ENCODE measurements at regions not wholly inside any gene's neighbourhood (a gene's known extent, or its start where the extent isn't known, plus 50 kb on each side); places are given as distances from the start of the nearest gene placed in this dataset.

GRCh38 chr4:27087306-27088045 lies 226.8 kb downstream of the STIM2 start:
- Histone ChIP-seq H3K27me3 (peaks cover 0 to 6% of the 10 kb centered on the region in 2 donors), H3K27ac (no peak overlapping the region), H3K9me3 (no peaks in the 10 kb centered on the region), H3K36me3 (no peaks in the 10 kb centered on the region), H3K4me1 (peaks cover 0 to 11% (median 0%) of the 10 kb centered on the region in 4 donors), H3K4me3 (no peak overlapping the region)
- DNase-seq, result no peak
- no peak for TF ChIP-seq CTCF (IDR thresholded peaks at IDR 0.05)
- no peak for TF ChIP-seq POLR2A (IDR thresholded peaks at IDR 0.05)

GRCh38 chr4:27088491-27088890 lies 227.8 kb downstream of the STIM2 start:
- peaks cover 0 to 11% (median 0%) of the 10 kb centered on the region in 4 donors for H3K4me1 ChIP-seq
- no peak overlapping the region for H3K4me3 ChIP-seq
- DNase-seq, result no peak
- no peaks in the 10 kb centered on the region for H3K36me3 ChIP-seq
- H3K9me3 ChIP-seq, result no peaks in the 10 kb centered on the region
- no peak overlapping the region for H3K27ac ChIP-seq
- peaks cover 0 to 6% of the 10 kb centered on the region in 2 donors for H3K27me3 ChIP-seq
- TF ChIP-seq POLR2A (IDR thresholded peaks at IDR 0.05) (no peak), CTCF (IDR thresholded peaks at IDR 0.05) (no peak)

GRCh38 chr4:27089186-27089585 lies 228.5 kb downstream of the STIM2 start:
- Histone ChIP-seq H3K36me3 (no peaks in the 10 kb centered on the region), H3K27me3 (peaks cover 0 to 6% of the 10 kb centered on the region in 2 donors), H3K4me3 (no peak overlapping the region), H3K4me1 (peaks cover 0 to 11% (median 0%) of the 10 kb centered on the region in 4 donors), H3K9me3 (no peaks in the 10 kb centered on the region), H3K27ac (no peak overlapping the region)
- no peak for DNase-seq
- no peak for TF ChIP-seq POLR2A (IDR thresholded peaks at IDR 0.05)
- TF ChIP-seq CTCF (IDR thresholded peaks at IDR 0.05), result no peak

- DNase-seq, result no peak
- Histone ChIP-seq H3K9me3 (no peaks in the 10 kb centered on the region), H3K27ac (no peak overlapping the region), H3K4me1 (peaks cover 0 to under 1% (median 0%) of the 10 kb centered on the region in 4 donors), H3K4me3 (no peak overlapping the region), H3K36me3 (no peaks in the 10 kb centered on the region), H3K27me3 (no peaks in the 10 kb centered on the region)
- TF ChIP-seq POLR2A (IDR thresholded peaks at IDR 0.05) (no peak), CTCF (IDR thresholded peaks at IDR 0.05) (no peak)
These were observed 229.8 kb downstream of the STIM2 start for GRCh38 chr4:27090406-27090805.

GRCh38 chr4:27094224-27094623 lies 233.6 kb downstream of the STIM2 start:
- no peak overlapping the region for H3K27ac ChIP-seq
- H3K36me3 ChIP-seq, result no peaks in the 10 kb centered on the region
- no peaks in the 10 kb centered on the region for H3K9me3 ChIP-seq
- DNase-seq, result no peak
- TF ChIP-seq POLR2A (IDR thresholded peaks at IDR 0.05), result no peak
- TF ChIP-seq CTCF (IDR thresholded peaks at IDR 0.05), result no peak
- H3K4me1 ChIP-seq, result no peaks in the 10 kb centered on the region
- no peaks in the 10 kb centered on the region for H3K27me3 ChIP-seq
- H3K4me3 ChIP-seq, result no peak overlapping the region
